ENCODE measurements at regions not wholly inside any gene's neighbourhood (a gene's known extent, or its start where the extent isn't known, plus 50 kb on each side); places are given as distances from the start of the nearest gene placed in this dataset.

GRCh38 chr14:87805315-87805723 is 187.7 kb downstream of the GALC start:
- peak; percentile 40 for DNase-seq (ENCODE audit: low spot score)

GRCh38 chr14:87800216-87800615 is 192.8 kb downstream of the GALC start:
- TF ChIP-seq CTCF (IDR thresholded peaks at IDR 0.05; ENCODE audit: extremely low read depth, missing control alignments) = no peak
- no peak for DNase-seq (ENCODE audit: low spot score)

More at GRCh38 chr14:87805315-87805723, 187.7 kb downstream of the GALC start:
- peak; percentile 41 for TF ChIP-seq CTCF (IDR thresholded peaks at IDR 0.05; ENCODE audit: extremely low read depth, missing control alignments)

- DNase-seq (ENCODE audit: low spot score) = no peak
- no peak for TF ChIP-seq CTCF (IDR thresholded peaks at IDR 0.05; ENCODE audit: extremely low read depth, missing control alignments)
Observed at GRCh38 chr14:87799400-87799799, 193.6 kb downstream of the GALC start.

GRCh38 chr14:87797001-87797400 is 196.0 kb downstream of the GALC start:
- DNase-seq (ENCODE audit: low spot score) = no peak
- no peak for TF ChIP-seq CTCF (IDR thresholded peaks at IDR 0.05; ENCODE audit: extremely low read depth, missing control alignments)

GRCh38 chr14:87794561-87794960 is 198.4 kb downstream of the GALC start:
- no peak for DNase-seq (ENCODE audit: low spot score)
- TF ChIP-seq CTCF (IDR thresholded peaks at IDR 0.05; ENCODE audit: extremely low read depth, missing control alignments) = no peak

GRCh38 chr14:87785897-87786296 is 207.1 kb downstream of the GALC start:
- DNase-seq (ENCODE audit: low spot score) = no peak
- no peak for TF ChIP-seq CTCF (IDR thresholded peaks at IDR 0.05; ENCODE audit: extremely low read depth, missing control alignments)

- no peak for TF ChIP-seq CTCF (IDR thresholded peaks at IDR 0.05; ENCODE audit: extremely low read depth, missing control alignments)
- no peak for DNase-seq (ENCODE audit: low spot score)
Observed at GRCh38 chr14:87784386-87784785, 208.6 kb downstream of the GALC start.
